Panc1 (cell line): ENCODE measurements at regions not wholly inside any gene's neighbourhood (a gene's known extent, or its start where the extent isn't known, plus 50 kb on each side); places are given as distances from the start of the nearest gene placed in this dataset.

Source experiments
- POLR2AphosphoS5 ChIP-seq: IDR thresholded peaks from 2 replicates; pipeline ENCODE4 v1.6.1; 2012; ENCODE audit warnings: mild to moderate bottlenecking, low read depth, low read length, moderate library complexity
- REST ChIP-seq, 2 experiments: IDR thresholded peaks; 2 replicates each; pipeline ENCODE4 v1.6.1; 2011 to 2012; ENCODE audit warnings: low read depth in 2 of 2, control low read depth in 1 of 2, low read length in 1 of 2, mild to moderate bottlenecking in 1 of 2, moderate library complexity in 1 of 2; ENCODE audit not compliant: insufficient read depth in 1 of 2
- TF ChIP-seq, protein P1 (sequence below): fragments of 450-650 bp; IDR thresholded peaks from 2 replicates; pipeline ENCODE4 v1.5.1; 2017; ENCODE audit warnings: mild to moderate bottlenecking

DNA sequence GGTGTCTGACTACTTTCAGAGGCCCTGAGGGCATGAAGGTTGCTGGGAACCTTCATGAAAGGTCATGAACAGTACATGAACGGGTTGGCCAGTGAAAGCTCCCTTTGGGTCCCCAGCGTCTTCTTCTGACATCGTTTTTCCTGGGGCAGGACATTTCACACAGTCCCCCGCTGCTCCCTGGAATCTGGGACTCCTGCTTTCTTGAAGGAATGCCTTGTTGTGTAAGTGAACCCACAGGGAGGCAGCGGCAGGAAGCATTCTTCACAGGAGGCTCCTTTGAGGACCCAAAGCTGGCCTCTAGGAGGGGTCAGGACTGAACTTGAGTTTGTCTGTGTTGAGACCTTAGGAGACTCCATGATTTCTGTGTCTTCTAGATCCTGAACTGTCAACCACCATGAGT, 144.3 kb downstream of the KCNE4 start:
- TF ChIP-seq, protein P1, sequence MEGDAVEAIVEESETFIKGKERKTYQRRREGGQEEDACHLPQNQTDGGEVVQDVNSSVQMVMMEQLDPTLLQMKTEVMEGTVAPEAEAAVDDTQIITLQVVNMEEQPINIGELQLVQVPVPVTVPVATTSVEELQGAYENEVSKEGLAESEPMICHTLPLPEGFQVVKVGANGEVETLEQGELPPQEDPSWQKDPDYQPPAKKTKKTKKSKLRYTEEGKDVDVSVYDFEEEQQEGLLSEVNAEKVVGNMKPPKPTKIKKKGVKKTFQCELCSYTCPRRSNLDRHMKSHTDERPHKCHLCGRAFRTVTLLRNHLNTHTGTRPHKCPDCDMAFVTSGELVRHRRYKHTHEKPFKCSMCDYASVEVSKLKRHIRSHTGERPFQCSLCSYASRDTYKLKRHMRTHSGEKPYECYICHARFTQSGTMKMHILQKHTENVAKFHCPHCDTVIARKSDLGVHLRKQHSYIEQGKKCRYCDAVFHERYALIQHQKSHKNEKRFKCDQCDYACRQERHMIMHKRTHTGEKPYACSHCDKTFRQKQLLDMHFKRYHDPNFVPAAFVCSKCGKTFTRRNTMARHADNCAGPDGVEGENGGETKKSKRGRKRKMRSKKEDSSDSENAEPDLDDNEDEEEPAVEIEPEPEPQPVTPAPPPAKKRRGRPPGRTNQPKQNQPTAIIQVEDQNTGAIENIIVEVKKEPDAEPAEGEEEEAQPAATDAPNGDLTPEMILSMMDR = no peak
- TF ChIP-seq REST (IDR thresholded peaks at IDR 0.05; ENCODE audit: insufficient read depth in 1 of 2, low read depth in 2 of 2, low read length in 1 of 2) (no peak), POLR2AphosphoS5 (no peak)
